ENCODE measurements at regions not wholly inside any gene's neighbourhood (a gene's known extent, or its start where the extent isn't known, plus 50 kb on each side); places are given as distances from the start of the nearest gene placed in this dataset.

- TF ChIP-seq CTCF (IDR thresholded peaks at IDR 0.05), result no peak
- no peak for TF ChIP-seq POLR2A (IDR thresholded peaks at IDR 0.05)
Observed at GRCh38 chr1:82423174-82423815, 622.6 kb downstream of the ADGRL2 start.
